ENCODE measurements at regions not wholly inside any gene's neighbourhood (a gene's known extent, or its start where the extent isn't known, plus 50 kb on each side); places are given as distances from the start of the nearest gene placed in this dataset.
"Not testable (repeated sequence)": the region's sequence is repeated elsewhere in the genome, so short reads cannot be mapped to it uniquely, and the experiment has no call there.

GRCh38 chr5:56731473-56731872 lies 83.9 kb upstream of the MAP3K1 start:
- DNase-seq = not testable (repeated sequence)

DNA sequence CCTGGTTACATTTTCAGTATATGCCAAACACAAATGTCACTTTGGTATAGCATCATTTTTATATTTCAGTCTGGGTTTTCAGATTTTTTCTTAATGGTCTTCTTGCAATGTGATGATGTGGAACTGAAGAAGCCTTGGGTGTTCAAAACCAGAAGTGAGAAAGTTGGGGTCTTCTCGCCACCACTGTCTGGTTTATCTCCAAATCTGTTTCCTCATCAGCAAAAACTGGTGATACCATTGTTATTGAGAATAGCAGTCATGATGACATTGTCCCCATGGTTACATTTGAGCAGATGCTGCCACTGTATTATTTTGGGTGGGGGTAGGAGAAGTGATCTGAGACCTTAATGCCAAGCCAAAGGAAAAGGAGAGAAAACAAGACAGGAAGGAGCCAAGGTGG lies 85.9 kb upstream of the MAP3K1 start:
- DNase-seq = no peak

GRCh38 chr5:56725711-56726411 lies 89.5 kb upstream of the MAP3K1 start:
- DNase-seq = no peak

DNA sequence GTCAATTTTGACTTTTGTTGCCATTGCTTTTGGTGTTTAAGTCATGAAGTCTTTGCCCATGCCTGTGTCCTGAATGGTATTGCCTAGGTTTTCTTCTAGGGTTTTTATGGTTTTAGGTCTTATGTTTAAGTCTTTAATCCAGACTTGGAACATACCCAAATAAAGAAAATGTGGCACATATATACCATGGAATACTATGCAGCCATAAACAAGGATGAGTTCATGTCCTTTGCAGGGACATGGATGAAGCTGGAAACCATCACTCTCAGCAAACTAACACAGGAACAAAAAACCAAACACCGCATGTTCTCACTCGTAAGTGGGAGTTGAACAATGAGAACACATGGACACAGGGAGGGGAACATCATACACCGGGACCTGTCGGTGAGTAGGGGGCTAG lies 90.5 kb upstream of the MAP3K1 start:
- not testable (repeated sequence) for DNase-seq

DNA sequence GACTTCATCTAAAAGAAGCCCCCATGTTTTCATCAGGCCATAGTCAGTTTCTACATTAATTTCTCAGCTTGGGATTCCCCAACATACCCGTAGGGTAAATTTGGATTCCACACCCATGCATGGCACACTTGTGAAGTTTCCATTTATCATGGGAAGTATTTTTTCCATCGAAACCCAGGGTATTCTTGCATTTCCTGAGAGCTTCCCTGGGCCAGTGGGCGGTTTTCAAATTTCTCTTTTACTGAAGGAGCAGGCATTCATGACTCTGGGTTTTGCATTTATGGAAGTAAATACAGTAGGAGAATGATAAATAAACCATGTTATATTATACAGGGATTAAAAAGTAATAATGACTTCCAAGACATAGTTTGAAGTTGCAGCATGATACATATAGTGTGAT lies 93.0 kb upstream of the MAP3K1 start:
- no peak for DNase-seq

DNA sequence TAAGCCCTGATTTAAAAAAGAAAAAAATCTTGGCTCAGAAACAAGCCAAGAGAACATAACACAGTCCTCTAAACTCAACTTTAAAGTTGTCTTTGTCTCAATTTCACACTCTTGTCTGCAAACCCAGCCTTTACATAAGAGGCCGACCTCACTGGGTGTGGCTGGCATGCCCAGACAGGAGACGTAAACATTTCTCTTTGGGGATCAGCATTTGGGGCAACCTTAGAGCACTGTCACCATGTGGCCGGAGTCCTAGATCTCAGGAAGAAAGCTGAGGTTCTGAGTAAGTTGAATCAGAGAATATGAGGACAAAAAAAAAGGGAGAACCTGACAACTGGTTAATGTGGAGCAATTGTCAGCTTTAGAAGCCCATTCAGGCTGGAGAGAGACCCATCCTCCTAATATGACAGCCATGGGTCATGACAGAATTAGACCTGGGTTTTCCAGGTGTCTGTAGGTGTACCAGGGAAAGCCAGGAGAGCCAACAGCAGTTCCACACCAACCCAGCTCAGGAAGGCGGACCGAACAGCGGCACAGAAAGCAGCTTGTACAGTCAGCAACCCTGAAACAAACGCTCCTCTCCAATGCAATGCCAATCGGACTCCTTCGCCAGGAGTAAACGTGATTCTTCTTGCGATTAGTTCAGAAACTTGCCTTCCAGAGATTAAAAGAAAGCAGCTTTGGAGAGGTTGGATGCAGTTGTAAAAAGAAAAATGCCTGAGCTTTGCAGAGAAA lies 97.9 kb upstream of the MAP3K1 start:
- peak; percentile 39 for DNase-seq

- no peak for DNase-seq
These were observed 99.4 kb upstream of the MAP3K1 start for GRCh38 chr5:56715986-56716385.

DNA sequence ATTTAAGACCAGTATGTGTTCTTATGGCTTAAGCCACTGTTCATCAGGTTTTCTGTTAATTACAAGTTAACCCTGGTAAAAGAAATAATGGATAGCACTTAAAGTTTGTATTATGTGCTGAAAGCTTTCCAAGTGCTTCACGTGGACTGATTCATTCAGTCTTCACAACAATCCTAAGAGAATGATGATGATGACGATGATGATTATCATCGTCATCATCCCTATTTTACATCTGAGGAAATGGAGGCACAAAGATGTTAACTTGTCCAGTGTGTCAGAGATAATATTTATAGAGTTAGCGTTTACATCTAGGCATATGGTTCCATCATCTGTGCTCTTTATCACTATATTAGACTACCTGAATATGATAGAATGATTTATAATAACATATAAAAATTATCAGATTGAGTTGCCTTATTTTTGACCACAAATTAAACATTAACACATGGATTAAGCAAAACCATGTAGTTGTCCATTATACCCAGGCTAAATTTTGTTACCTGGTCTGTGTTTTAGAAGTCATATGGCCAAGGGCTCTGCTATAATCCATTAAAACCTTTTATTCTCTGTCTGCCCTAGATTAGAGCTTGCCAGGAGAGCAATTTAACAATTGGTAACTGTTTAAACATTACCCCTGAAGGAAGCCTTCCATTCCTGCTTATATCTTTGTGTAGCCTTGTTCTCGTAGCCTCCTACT lies 102.3 kb upstream of the MAP3K1 start:
- DNase-seq = no peak

DNA sequence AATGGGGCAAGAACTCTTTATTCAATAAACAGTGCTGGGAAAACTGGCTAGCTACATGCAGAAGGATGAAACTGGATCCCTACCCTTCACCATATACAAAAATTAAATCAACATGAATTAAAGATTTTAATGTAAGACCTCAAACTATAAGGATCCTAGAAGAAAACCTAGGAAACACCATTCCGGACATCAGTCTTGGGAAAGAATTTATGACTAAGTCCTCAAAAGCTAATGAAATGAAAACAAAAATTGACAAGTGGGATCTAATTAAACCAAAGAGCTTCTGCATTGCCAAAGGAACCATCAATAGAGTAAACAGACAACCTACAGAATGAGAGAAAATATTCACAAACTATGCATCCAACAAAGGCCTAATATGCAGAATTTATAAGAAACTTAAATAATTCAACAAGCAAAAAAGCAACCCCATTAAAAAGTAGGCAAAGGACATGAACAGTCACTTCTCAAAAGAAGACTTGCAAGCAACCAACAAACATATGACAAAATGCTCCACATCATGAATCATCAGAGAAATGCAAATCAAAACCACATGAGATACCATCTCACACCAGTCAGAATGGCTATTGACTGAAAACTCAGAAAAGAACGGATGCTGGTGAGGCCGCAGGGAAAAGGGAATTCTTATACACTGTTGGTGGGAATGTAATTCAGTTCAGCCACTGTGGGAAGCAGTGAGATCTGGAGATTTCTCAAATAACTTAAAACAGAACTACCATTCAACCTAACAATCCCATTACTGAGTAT lies 104.3 kb upstream of the MAP3K1 start:
- DNase-seq = peak; percentile 65

DNA sequence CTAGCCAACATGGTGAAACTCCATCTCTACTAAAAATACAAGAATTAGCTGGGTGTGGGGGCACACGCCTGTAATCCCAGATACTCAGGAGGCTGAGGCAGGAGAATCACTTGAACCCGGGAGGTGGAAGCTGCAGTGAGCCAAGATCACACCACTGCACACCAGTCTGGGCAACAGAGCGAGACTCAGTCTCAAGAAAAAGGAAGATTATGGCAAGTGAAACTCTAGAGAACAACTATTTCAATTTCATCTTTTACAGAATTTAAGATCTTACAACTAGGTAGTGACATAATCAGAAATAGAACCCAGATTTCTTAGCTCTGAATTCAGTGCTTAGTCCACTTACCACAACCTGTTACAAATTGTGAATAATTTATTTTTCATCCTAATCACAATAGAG lies 108.8 kb upstream of the MAP3K1 start:
- DNase-seq = no peak

DNA sequence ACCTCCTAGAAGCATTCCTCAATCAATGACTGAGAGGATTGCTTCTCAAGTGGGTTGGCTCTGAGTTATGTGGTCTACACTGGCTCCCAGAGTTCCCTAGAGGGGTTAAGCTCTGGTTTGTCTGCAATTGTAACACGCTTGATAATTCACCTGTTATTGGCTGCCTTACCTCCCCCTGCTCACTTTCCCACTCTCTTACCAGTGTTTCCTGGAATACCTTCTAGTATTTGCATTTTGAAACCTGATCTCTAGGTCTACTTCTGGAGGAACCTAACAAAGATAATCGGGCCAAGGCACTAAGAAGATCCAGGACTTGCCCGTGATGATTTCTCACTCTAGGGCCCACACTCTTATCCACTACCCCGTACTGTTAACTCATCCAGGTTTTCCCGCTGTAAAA lies 110.1 kb upstream of the MAP3K1 start:
- DNase-seq = no peak

GRCh38 chr5:56703952-56704351 lies 111.4 kb upstream of the MAP3K1 start:
- DNase-seq = no peak

DNA sequence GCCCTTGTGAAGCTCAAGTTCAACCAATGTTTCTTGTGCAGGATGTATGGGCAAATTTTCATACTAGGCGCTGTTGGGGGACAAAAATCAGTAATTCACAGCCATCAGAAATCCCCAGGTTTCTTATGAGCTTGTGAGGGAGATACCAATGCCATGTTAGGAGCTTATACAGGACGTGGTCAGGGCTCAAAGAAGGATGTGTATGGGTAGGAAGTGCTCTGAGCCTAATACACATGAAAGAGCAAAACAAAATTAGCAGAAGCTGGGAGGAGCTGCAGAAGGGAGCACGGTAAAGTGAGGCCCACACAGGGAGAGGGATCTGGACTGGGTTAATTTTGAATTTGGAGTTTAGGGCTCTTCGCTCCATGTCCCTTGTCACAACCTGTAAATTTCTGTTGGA lies 114.6 kb upstream of the MAP3K1 start:
- DNase-seq = peak; percentile 29

DNA sequence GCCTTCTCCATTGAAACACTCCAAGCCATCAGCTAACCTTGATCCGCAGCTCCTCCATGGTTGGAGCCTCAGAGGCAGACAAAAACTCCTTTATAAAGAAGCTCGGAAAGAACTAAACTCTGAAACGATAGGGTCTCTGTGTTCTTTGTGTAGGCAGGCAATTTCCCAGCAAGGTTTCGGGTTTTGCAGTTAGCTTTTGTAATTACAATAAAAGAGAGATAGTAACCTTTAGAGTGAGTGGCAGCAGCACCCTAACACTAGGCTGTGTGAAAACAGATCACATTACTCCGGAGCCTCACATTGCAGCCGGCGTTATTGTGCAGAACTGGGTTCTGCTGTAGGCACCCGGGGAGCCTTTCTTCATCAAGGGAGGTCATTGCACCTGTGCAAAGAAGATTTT lies 115.8 kb upstream of the MAP3K1 start:
- DNase-seq = no peak

DNA sequence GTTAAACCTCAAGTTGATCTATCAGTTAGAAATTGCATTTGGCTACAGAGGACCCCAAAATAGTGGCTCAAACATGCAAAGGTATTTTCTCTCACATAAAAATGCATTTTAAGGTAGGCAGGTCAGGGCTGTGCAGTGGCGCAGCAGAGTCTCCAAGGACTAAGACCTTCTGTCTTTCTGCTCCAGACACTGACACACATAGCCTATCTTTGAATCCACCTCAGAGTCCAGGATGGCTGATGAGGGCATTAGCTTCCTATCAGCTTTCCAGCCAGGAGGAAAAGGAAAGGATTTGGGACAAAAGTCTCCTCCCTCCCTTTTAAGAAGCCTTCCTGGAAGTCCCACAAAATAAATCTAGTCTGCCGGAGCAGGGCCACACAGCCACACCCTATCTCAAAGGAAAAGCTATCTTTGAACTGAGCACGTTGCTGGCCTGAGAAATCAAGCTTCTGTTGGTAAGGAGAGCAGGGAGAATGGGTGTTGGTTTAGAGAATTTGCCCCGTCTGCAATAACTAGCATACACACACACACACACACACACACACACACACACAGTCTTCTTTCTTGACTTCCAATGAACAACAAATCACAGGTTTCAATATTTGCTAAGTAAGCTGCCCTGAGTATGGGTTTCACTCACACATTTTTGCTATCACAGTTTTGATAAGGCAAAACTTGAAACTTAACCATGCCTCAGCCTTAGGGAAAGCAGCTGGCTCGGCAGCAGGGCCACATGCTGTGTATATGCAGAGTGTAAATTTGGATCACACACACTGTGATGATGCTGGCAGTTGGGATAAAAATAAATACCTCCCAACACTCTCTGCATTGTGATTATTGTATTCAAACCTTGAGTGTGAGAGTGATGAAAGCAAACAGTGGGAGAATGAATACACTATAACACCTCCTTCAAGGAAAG lies 116.6 kb upstream of the MAP3K1 start:
- peak; percentile 71 for DNase-seq

- DNase-seq = peak; percentile 71
These were observed 118.4 kb upstream of the MAP3K1 start for GRCh38 chr5:56696900-56697299.

DNA sequence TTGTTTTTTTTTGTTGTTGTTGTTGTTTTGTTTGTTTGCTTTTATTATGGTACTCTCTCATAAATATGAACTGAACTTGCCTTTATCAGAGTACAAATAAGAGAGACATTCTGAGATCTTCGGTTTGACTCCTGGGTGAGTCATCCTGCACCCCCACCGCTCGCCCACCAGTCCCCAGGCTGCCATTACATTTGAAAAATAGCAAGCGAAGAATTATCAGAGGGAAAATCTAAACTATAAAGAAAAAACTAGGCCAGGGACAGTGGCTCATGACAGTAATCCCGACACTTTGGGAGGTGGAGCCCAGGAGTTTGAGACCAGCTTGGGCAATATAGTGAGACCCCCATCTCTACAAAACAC lies 122.1 kb upstream of the MAP3K1 start:
- peak; percentile 61 for DNase-seq

GRCh38 chr5:56692359-56693219 lies 122.8 kb upstream of the MAP3K1 start:
- peak; percentile 71 for DNase-seq

DNA sequence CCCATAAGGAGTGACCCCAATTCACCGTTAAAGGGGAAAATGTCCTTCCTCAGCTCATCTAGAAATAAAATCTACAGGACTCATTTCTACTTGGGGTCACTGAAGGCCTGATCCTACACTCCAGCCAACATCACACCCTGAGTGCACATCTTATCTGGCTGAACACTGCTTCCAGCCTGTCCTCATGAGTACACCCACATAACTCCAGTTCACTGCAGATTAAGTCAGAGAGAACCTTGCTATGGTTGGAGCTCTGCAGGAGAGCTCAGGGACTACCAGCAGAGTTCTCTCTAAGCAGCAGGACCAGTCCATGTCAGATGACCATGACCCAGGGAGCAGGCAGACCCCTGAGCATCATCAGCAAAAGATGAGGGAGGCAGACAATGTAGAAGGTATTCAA lies 126.9 kb upstream of the MAP3K1 start:
- no peak for DNase-seq

GRCh38 chr5:56686337-56687195 lies 128.8 kb upstream of the MAP3K1 start:
- peak; percentile 26 for DNase-seq
